IMR-90 (cell line): ENCODE measurements at regions not wholly inside any gene's neighbourhood (a gene's known extent, or its start where the extent isn't known, plus 50 kb on each side); places are given as distances from the start of the nearest gene placed in this dataset.

Experiments used
- ATAC-seq: fragments of 200-7000 bp; cut with Tn5 transposase; 2 replicates; pipeline ENCODE4 v1.9.1; 2020; ENCODE audit warnings: low read depth, mild to moderate bottlenecking, moderate library complexity
- BruUV-seq: library from RNA; stranded (reverse); fragments of 400-500 nt; replicated peaks from 2 replicates; lab custom pipeline; 2021; lab: Mats Ljungman, UMichigan
- CTCF ChIA-PET: fragments of 300-600 bp; formaldehyde crosslinking; extraction: SDS; loops from one replicate; lab custom pipeline; 2021; ENCODE audit warnings: antibody characterized with exemption; lab: Yijun Ruan, JAX
- POLR2A ChIA-PET: fragments of 300-600 bp; sonication (Branson Sonifier 250); formaldehyde crosslinking; loops from one replicate; lab custom pipeline; 2022; ENCODE audit warnings: antibody characterized with exemption; ENCODE audit not compliant: unreplicated experiment; lab: Charles Lee
- DNase-seq: peaks from one replicate; pipeline ENCODE4 v3.0.0; 2013
- H2AFZ ChIP-seq: replicated peaks from 2 replicates; pipeline ENCODE3; 2013; ENCODE audit warnings: low read length, mild to moderate bottlenecking; ENCODE audit not compliant: poor library complexity
- H2AK5ac ChIP-seq: 2 replicates; pipeline ENCODE4 v1.6.1; 2013; ENCODE audit warnings: low read depth, low read length, inconsistent platforms
- H2AK9ac ChIP-seq: replicated peaks from 2 replicates; pipeline ENCODE3; 2013; ENCODE audit warnings: mild to moderate bottlenecking, low read depth, low read length, moderate library complexity; ENCODE audit not compliant: poor library complexity
- H2BK120ac ChIP-seq: 2 replicates; pipeline ENCODE4 v1.6.1; 2013; ENCODE audit warnings: low read depth, low read length, inconsistent platforms
- H2BK15ac ChIP-seq: 3 replicates; pipeline ENCODE4 v1.6.1; 2013; ENCODE audit warnings: low read depth, low read length, inconsistent platforms
- H2BK20ac ChIP-seq: 2 replicates; pipeline ENCODE4 v1.6.1; 2013; ENCODE audit warnings: low read depth, mild to moderate bottlenecking, inconsistent platforms, low read length, moderate library complexity
- H2BK5ac ChIP-seq: 2 replicates; pipeline ENCODE4 v1.6.1; 2013; ENCODE audit warnings: mild to moderate bottlenecking, low read depth, low read length, inconsistent platforms; ENCODE audit not compliant: poor library complexity, severe bottlenecking
- H3K14ac ChIP-seq: replicated peaks from 2 replicates; pipeline ENCODE4 v1.6.1; 2013; ENCODE audit warnings: low read depth, low read length, inconsistent platforms
- H3K18ac ChIP-seq: 2 replicates; pipeline ENCODE4 v1.6.1; 2013; ENCODE audit warnings: low read depth, low read length, control low read depth
- H3K23ac ChIP-seq: 2 replicates; pipeline ENCODE4 v1.6.1; 2013; ENCODE audit warnings: low read depth, low read length, inconsistent platforms
- H3K27ac ChIP-seq: 2 replicates; pipeline ENCODE4 v1.5.1; 2013; ENCODE audit warnings: mild to moderate bottlenecking, control low read depth, low read length; ENCODE audit not compliant: insufficient read depth
- H3K27me3 ChIP-seq: 2 replicates; pipeline ENCODE4 v1.6.1; 2013; ENCODE audit warnings: low read length; ENCODE audit not compliant: control insufficient read depth, insufficient read depth
- H3K36me3 ChIP-seq: 2 replicates; pipeline ENCODE4 v1.6.1; 2013; ENCODE audit warnings: low read length, mixed read lengths; ENCODE audit not compliant: control insufficient read depth, insufficient read depth
- H3K4ac ChIP-seq: 2 replicates; pipeline ENCODE4 v1.6.1; 2013; ENCODE audit warnings: low read depth, low read length, inconsistent platforms
- H3K4me1 ChIP-seq: 2 replicates; pipeline ENCODE4 v1.6.1; 2013; ENCODE audit warnings: low read length, mixed read lengths; ENCODE audit not compliant: control insufficient read depth, insufficient read depth
- H3K4me2 ChIP-seq: 2 replicates; pipeline ENCODE4 v1.6.1; 2013; ENCODE audit warnings: low read depth, mild to moderate bottlenecking, control low read depth, low read length, moderate library complexity
- H3K4me3 ChIP-seq: 2 replicates; pipeline ENCODE4 v1.5.1; 2013; ENCODE audit warnings: low read depth, mild to moderate bottlenecking, control low read depth, low read length, moderate library complexity; ENCODE audit not compliant: insufficient read depth
- H3K56ac ChIP-seq: 2 replicates; pipeline ENCODE4 v1.6.1; 2013; ENCODE audit warnings: low read length, inconsistent platforms; ENCODE audit not compliant: insufficient read depth; ENCODE audit errors: extremely low read depth
- H3K79me1 ChIP-seq, 2 experiments: 2 replicates each; pipeline ENCODE4 v1.6.1; 2013; ENCODE audit warnings: low read length in 2 of 2, inconsistent platforms in 1 of 2, low read depth in 1 of 2
- H3K9ac ChIP-seq: 2 replicates; pipeline ENCODE4 v1.6.1; 2013; ENCODE audit warnings: low read depth, low read length, control low read depth
- H3K9me1 ChIP-seq: 2 replicates; pipeline ENCODE4 v1.6.1; 2013; ENCODE audit warnings: low read length, inconsistent platforms; ENCODE audit not compliant: insufficient read depth
- H3K9me3 ChIP-seq: 2 replicates; pipeline ENCODE4 v1.6.1; 2013; ENCODE audit warnings: low read length; ENCODE audit not compliant: control insufficient read depth, insufficient read depth
- H4K20me1 ChIP-seq: 2 replicates; pipeline ENCODE4 v1.6.1; 2013; ENCODE audit warnings: low read length, inconsistent platforms; ENCODE audit not compliant: insufficient read depth
- H4K5ac ChIP-seq: 2 replicates; pipeline ENCODE4 v1.6.1; 2013; ENCODE audit warnings: mild to moderate bottlenecking, low read depth, low read length, control low read depth
- H4K8ac ChIP-seq, 2 experiments: 2 replicates each; pipeline ENCODE4 v1.6.1; 2013; ENCODE audit warnings: low read depth in 2 of 2, low read length in 2 of 2, control low read depth in 1 of 2, inconsistent platforms in 1 of 2
- H4K91ac ChIP-seq: 2 replicates; pipeline ENCODE4 v1.6.1; 2013; ENCODE audit warnings: low read depth, low read length, inconsistent platforms; ENCODE audit not compliant: insufficient read depth
- BHLHE40 ChIP-seq: fragments of 150-350 bp; IDR thresholded peaks from 2 replicates; pipeline ENCODE4 v1.6.1; 2016; ENCODE audit warnings: mild to moderate bottlenecking, low read depth, low read length
- CEBPB ChIP-seq: IDR thresholded peaks from 2 replicates; pipeline ENCODE4 v1.6.1; 2012; ENCODE audit warnings: low read depth, low read length, improper control_type of control experiment
- CHD1 ChIP-seq: IDR thresholded peaks from 2 replicates; pipeline ENCODE4 v1.6.1; 2012; ENCODE audit warnings: low read depth, low read length, improper control_type of control experiment
- CTCF ChIP-seq: conservative IDR thresholded peaks from 2 replicates; pipeline ENCODE4 v1.5.1; 2012; ENCODE audit warnings: mild to moderate bottlenecking, low read depth, low read length, improper control_type of control experiment
- MAFK ChIP-seq: IDR thresholded peaks from 2 replicates; pipeline ENCODE4 v1.6.1; 2012; ENCODE audit warnings: low read depth, low read length, improper control_type of control experiment
- POLR2A ChIP-seq: IDR thresholded peaks from 2 replicates; pipeline ENCODE4 v1.6.1; 2012; ENCODE audit warnings: mild to moderate bottlenecking, low read depth, low read length
- RAD21 ChIP-seq: IDR thresholded peaks from 2 replicates; pipeline ENCODE4 v1.6.1; 2012; ENCODE audit warnings: low read length, improper control_type of control experiment
- RCOR1 ChIP-seq: IDR thresholded peaks from 2 replicates; pipeline ENCODE4 v1.6.1; 2012; ENCODE audit warnings: mild to moderate bottlenecking, low read length, improper control_type of control experiment; ENCODE audit not compliant: insufficient replicate concordance
- RFX5 ChIP-seq: IDR thresholded peaks from 2 replicates; pipeline ENCODE4 v1.8.0; 2012; ENCODE audit warnings: low read depth, mild to moderate bottlenecking, low read length, moderate library complexity
- SMC3 ChIP-seq: fragments of 150-350 bp; IDR thresholded peaks from 2 replicates; pipeline ENCODE4 v1.6.1; 2016; ENCODE audit warnings: low read depth, mild to moderate bottlenecking, antibody characterized with exemption, low read length, moderate library complexity
- WGBS, 2 experiments: methylation state at CpG; one replicate each; pipeline versions ENCODE4 v1.1.5 to v1.1.7; 2013; ENCODE audit warnings: missing lambda C conversion rate in 2 of 2; ENCODE audit not compliant: insufficient read length in 1 of 2; ENCODE audit errors: extremely low coverage in 2 of 2; 5-methylcytosine and 5-hydroxymethylcytosine counted together
- dilution Hi-C: fragments of 300-500 bp; cut with HindIII; formaldehyde crosslinking; loops from one replicate; pipeline ENCODE4 v1.14.3; 2018; ENCODE audit warnings: low sequenced_read_pairs; ENCODE audit not compliant: unreplicated experiment
- in situ Hi-C: fragments of 300-500 bp; cut with MboI; formaldehyde crosslinking; loops from 3 replicates; pipeline ENCODE4 v1.14.3; 2019; ENCODE audit warnings: low sequenced_read_pairs, inconsistent platforms, mixed read lengths
- intact Hi-C: fragments of 100-400 bp; cut with micrococcal nuclease; formaldehyde crosslinking; loops from 2 replicates; pipeline ENCODE4 v1.10.0; 2022
- TF ChIP-seq, protein P1 (sequence below): fragments of 150-350 bp; IDR thresholded peaks from 2 replicates; pipeline ENCODE4 v1.6.1; 2017; ENCODE audit warnings: mild to moderate bottlenecking, antibody characterized with exemption, low read length, low read depth

- Histone ChIP-seq H3K56ac (no peak overlapping the region), H3K14ac (no peak overlapping the region), H3K9me1 (0 out of 2 replicates have a peak, but pooled peaks cover under 1% of the 10 kb centered on the region), H4K20me1 (no peaks in the 10 kb centered on the region), H3K9ac (no peak overlapping the region), H4K8ac (no peak overlapping the region), H2AK9ac (no peak overlapping the region), H2BK120ac (no peak overlapping the region), H3K4me2 (no peak overlapping the region), H3K4me1 (peaks cover 2% of the 10 kb centered on the region; the same call in 1 of the 2 replicates), H3K23ac (no peak overlapping the region), H3K27me3 (no peaks in the 10 kb centered on the region), H3K4me3 (no peak overlapping the region), H3K79me1 (0 out of 4 replicates have a peak, but pooled peaks cover 0 to 3% of the 10 kb centered on the region in 2 experiments), H3K9me3 (no peaks in the 10 kb centered on the region), H3K18ac (no peak overlapping the region), H4K5ac (no peak overlapping the region), H2AFZ (no peak overlapping the region), H3K36me3 (no peaks in the 10 kb centered on the region), H4K91ac (no peak overlapping the region), H2BK20ac (no peak overlapping the region), H3K4ac (no peak overlapping the region), H2AK5ac (no peak overlapping the region), H2BK15ac (0 out of 3 replicates have a peak overlapping the region, but pooled peaks have one; percentile 23), H2BK5ac (no peak overlapping the region), H3K27ac (no peak overlapping the region)
- WGBS, 2 experiments, result 17% methylated on average over 1 of the region's 8 CpGs; no CpG with 5 or more reads in 1 of the 2 experiments
- ChIA-PET CTCF (no interaction called here), POLR2A (no interaction called here)
- dilution Hi-C loops, result no loop called here
- TF ChIP-seq CEBPB (no peak), SMC3 (no peak), RAD21 (no peak), CTCF (no peak), MAFK (no peak), RCOR1 (no peak), CHD1 (no peak), POLR2A (no peak), BHLHE40 (no peak), RFX5 (no peak)
- TF ChIP-seq, protein P1, sequence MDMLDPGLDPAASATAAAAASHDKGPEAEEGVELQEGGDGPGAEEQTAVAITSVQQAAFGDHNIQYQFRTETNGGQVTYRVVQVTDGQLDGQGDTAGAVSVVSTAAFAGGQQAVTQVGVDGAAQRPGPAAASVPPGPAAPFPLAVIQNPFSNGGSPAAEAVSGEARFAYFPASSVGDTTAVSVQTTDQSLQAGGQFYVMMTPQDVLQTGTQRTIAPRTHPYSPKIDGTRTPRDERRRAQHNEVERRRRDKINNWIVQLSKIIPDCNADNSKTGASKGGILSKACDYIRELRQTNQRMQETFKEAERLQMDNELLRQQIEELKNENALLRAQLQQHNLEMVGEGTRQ, result no peak
- ATAC-seq (no peak), DNase-seq (no peak)
- intact Hi-C loops, result no loop called here
- in situ Hi-C loops, result loop anchor here (25.0 kb wide), 2 partner anchors 101 to 699 kb away; partner anchors contain the start of genes FAM120A, FAM120AOS and ZNF169
- no TSS peak for BruUV-seq
Measured at GRCh38 chr9:94161673-94162072, 77.4 kb downstream of the PTPDC1 start.
